Smooth muscle cell (in vitro differentiated cells): ENCODE measurements at regions not wholly inside any gene's neighbourhood (a gene's known extent, or its start where the extent isn't known, plus 50 kb on each side); places are given as distances from the start of the nearest gene placed in this dataset.
A peak's percentile ranks its signal among the peaks of the same experiment; 100 is the strongest.

Experiments used
- DNase-seq: peaks from one replicate; lab custom pipeline; 2025; ENCODE audit not compliant: unreplicated experiment; lab: John Stamatoyannopoulos, UW
- H2AFZ ChIP-seq: fragments of 200-600 bp; sonication (generic); 2 replicates; pipeline ENCODE4 v1.6.0; 2016; ENCODE audit warnings: antibody characterized with exemption, low read depth, mild to moderate bottlenecking
- H3F3A ChIP-seq: fragments of 200-600 bp; sonication (generic); 2 replicates; pipeline ENCODE4 v1.6.0; 2017; ENCODE audit warnings: antibody characterized with exemption, low read depth
- H3K27ac ChIP-seq: fragments of 200-600 bp; sonication (generic); 2 replicates; pipeline ENCODE4 v1.5.1; 2016; ENCODE audit warnings: low read depth, mild to moderate bottlenecking
- H3K27me3 ChIP-seq: fragments of 200-600 bp; sonication (generic); 2 replicates; pipeline ENCODE4 v1.6.1; 2016; ENCODE audit warnings: low read depth, mild to moderate bottlenecking
- H3K36me3 ChIP-seq: fragments of 200-600 bp; sonication (generic); 2 replicates; pipeline ENCODE4 v1.5.1; 2016; ENCODE audit warnings: low read depth
- H3K4me1 ChIP-seq: fragments of 200-600 bp; sonication (generic); 2 replicates; pipeline ENCODE4 v1.5.1; 2016; ENCODE audit warnings: low read depth
- H3K4me2 ChIP-seq: fragments of 200-600 bp; sonication (generic); 2 replicates; pipeline ENCODE4 v1.6.0; 2016; ENCODE audit warnings: mild to moderate bottlenecking
- H3K4me3 ChIP-seq: fragments of 200-600 bp; sonication (generic); 2 replicates; pipeline ENCODE4 v1.5.1; 2016; ENCODE audit warnings: mild to moderate bottlenecking
- H3K79me2 ChIP-seq: fragments of 200-600 bp; sonication (generic); 2 replicates; pipeline ENCODE4 v1.6.0; 2016; ENCODE audit warnings: low read depth, mild to moderate bottlenecking
- H3K9ac ChIP-seq: fragments of 200-600 bp; sonication (generic); 2 replicates; pipeline ENCODE4 v1.6.0; 2016; ENCODE audit warnings: low read depth
- H3K9me3 ChIP-seq: fragments of 200-600 bp; sonication (generic); replicated peaks from 2 replicates; pipeline ENCODE4 v1.5.1; 2016; ENCODE audit warnings: low read depth
- H4K20me1 ChIP-seq: fragments of 200-600 bp; sonication (generic); 2 replicates; pipeline ENCODE4 v1.6.0; 2016; ENCODE audit warnings: low read depth
- WGBS: methylation state at CpG from one replicate; pipeline ENCODE4 v1.1.7; 2016; ENCODE audit warnings: low lambda C conversion rate; 5-methylcytosine and 5-hydroxymethylcytosine counted together
- TF ChIP-seq, protein P1 (sequence below): fragments of 200-600 bp; sonication (generic); IDR thresholded peaks from 2 replicates; pipeline ENCODE4 v1.5.1; 2017; ENCODE audit warnings: borderline replicate concordance, mild to moderate bottlenecking, antibody characterized with exemption; ENCODE audit not compliant: insufficient read depth, poor library complexity, severe bottlenecking

DNA sequence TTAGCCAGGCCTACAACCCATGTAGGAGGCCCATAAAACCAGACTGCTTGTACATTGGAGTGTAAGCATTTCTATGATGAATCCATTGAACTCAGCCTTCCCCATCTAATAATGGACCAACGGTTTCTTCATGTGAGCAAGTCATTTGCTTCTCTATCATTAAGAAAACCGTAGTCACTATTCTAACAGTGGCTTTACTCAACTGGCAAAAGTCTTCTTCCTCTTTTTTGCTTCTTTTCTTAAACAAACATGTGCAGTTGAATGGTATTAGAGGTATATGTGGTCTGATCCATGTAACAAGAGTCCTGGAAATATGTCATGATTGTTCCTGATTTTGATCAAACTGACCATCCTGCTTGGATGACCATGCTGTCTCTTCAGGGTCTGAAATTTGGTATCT lies 132.4 kb upstream of the STXBP5 start:
- Histone ChIP-seq H3K27ac (no peak overlapping the region), H3K79me2 (no peaks in the 10 kb centered on the region), H3K9ac (no peak overlapping the region), H3K4me1 (no peaks in the 10 kb centered on the region), H4K20me1 (no peaks in the 10 kb centered on the region), H3K36me3 (no peaks in the 10 kb centered on the region), H3K4me2 (no peak overlapping the region), H3K9me3 (no peaks in the 10 kb centered on the region), H2AFZ (peak overlapping the region; percentile 69), H3K4me3 (no peak overlapping the region), H3F3A (no peaks in the 10 kb centered on the region), H3K27me3 (no peaks in the 10 kb centered on the region)
- 92% methylated on average over 2 of the region's 2 CpGs for WGBS
- TF ChIP-seq, protein P1, sequence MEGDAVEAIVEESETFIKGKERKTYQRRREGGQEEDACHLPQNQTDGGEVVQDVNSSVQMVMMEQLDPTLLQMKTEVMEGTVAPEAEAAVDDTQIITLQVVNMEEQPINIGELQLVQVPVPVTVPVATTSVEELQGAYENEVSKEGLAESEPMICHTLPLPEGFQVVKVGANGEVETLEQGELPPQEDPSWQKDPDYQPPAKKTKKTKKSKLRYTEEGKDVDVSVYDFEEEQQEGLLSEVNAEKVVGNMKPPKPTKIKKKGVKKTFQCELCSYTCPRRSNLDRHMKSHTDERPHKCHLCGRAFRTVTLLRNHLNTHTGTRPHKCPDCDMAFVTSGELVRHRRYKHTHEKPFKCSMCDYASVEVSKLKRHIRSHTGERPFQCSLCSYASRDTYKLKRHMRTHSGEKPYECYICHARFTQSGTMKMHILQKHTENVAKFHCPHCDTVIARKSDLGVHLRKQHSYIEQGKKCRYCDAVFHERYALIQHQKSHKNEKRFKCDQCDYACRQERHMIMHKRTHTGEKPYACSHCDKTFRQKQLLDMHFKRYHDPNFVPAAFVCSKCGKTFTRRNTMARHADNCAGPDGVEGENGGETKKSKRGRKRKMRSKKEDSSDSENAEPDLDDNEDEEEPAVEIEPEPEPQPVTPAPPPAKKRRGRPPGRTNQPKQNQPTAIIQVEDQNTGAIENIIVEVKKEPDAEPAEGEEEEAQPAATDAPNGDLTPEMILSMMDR, result no peak
- DNase-seq, result no peak

- WGBS, result 95% methylated on average over 1 of the region's 1 CpG
- no peak overlapping the region for H3K4me2 ChIP-seq
- DNase-seq, result no peak
- no peaks in the 10 kb centered on the region for H3K9me3 ChIP-seq
- H3F3A ChIP-seq, result no peaks in the 10 kb centered on the region
- H3K27ac ChIP-seq, result no peak overlapping the region
- no peaks in the 10 kb centered on the region for H3K4me1 ChIP-seq
- H3K4me3 ChIP-seq, result no peak overlapping the region
- H4K20me1 ChIP-seq, result no peaks in the 10 kb centered on the region
- no peak overlapping the region for H3K9ac ChIP-seq
- no peaks in the 10 kb centered on the region for H3K36me3 ChIP-seq
- H3K79me2 ChIP-seq, result no peaks in the 10 kb centered on the region
- H3K27me3 ChIP-seq, result no peaks in the 10 kb centered on the region
- TF ChIP-seq, protein P1, result no peak
- H2AFZ ChIP-seq, result no peak overlapping the region
Observed at GRCh38 chr6:147075381-147075780, 128.8 kb upstream of the STXBP5 start.

- H4K20me1 ChIP-seq, result no peaks in the 10 kb centered on the region
- H3K4me1 ChIP-seq, result no peaks in the 10 kb centered on the region
- H3K9me3 ChIP-seq, result no peaks in the 10 kb centered on the region
- H3K9ac ChIP-seq, result no peak overlapping the region
- H3K27me3 ChIP-seq, result no peaks in the 10 kb centered on the region
- no peak overlapping the region for H3K4me3 ChIP-seq
- no peaks in the 10 kb centered on the region for H3K79me2 ChIP-seq
- TF ChIP-seq, protein P1, result no peak
- no peak overlapping the region for H3K27ac ChIP-seq
- H3F3A ChIP-seq, result no peaks in the 10 kb centered on the region
- WGBS, result 90% methylated on average over 5 of the region's 5 CpGs
- H2AFZ ChIP-seq, result no peak overlapping the region
- H3K4me2 ChIP-seq, result no peak overlapping the region
- no peaks in the 10 kb centered on the region for H3K36me3 ChIP-seq
- no peak for DNase-seq
Observed at GRCh38 chr6:147077251-147077650, 127.0 kb upstream of the STXBP5 start.

GRCh38 chr6:147078106-147078505 lies 126.1 kb upstream of the STXBP5 start:
- Histone ChIP-seq H3K9me3 (no peaks in the 10 kb centered on the region), H3K4me3 (no peak overlapping the region), H2AFZ (no peak overlapping the region), H3K4me2 (no peak overlapping the region), H3K9ac (no peak overlapping the region), H4K20me1 (no peaks in the 10 kb centered on the region), H3K79me2 (no peaks in the 10 kb centered on the region), H3K27ac (no peak overlapping the region), H3K36me3 (no peaks in the 10 kb centered on the region), H3K4me1 (no peaks in the 10 kb centered on the region), H3K27me3 (no peaks in the 10 kb centered on the region), H3F3A (no peaks in the 10 kb centered on the region)
- no peak for DNase-seq
- WGBS, result 93% methylated on average over 2 of the region's 2 CpGs
- TF ChIP-seq, protein P1, result no peak
